Retinal pigment epithelial cell (primary cell): ENCODE measurements at regions not wholly inside any gene's neighbourhood (a gene's known extent, or its start where the extent isn't known, plus 50 kb on each side); places are given as distances from the start of the nearest gene placed in this dataset.
A peak's percentile ranks its signal among the peaks of the same experiment; 100 is the strongest.
"Not testable (repeated sequence)": the region's sequence is repeated elsewhere in the genome, so short reads cannot be mapped to it uniquely, and the experiment has no call there.

Experiments used
- DNase-seq: peaks from one replicate; pipeline ENCODE4 v3.0.0-alpha.2; 2010; ENCODE audit warnings: low read depth
- H3K4me3 ChIP-seq: 2 replicates; pipeline ENCODE4 v1.5.1; 2011; ENCODE audit warnings: mild to moderate bottlenecking, low read length, control low read depth, moderate library complexity
- CTCF ChIP-seq: conservative IDR thresholded peaks from 2 replicates; pipeline ENCODE4 v1.5.1; 2011; ENCODE audit warnings: low read depth, low read length, control low read depth, inconsistent platforms

DNA sequence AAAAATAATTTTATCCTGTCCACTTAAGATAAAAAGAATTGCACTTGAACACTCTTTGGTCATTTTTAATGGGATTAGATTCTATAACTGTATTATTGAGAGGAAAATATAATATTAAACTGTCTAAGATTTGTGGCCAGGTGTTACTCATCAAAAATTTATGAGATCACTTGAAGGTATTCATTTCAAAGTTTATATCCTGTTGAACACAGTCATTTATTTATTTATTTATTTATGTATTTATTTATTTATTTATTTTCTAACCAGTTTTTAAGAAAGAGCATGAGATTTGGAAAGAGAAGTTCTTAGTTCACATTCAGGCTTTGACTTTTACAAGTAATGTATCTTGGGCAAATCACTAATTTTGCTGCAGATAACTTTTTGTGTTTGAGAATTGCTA lies 692.7 kb downstream of the LTN1 start:
- H3K4me3 ChIP-seq, result no peak overlapping the region
- no peak for TF ChIP-seq CTCF
- DNase-seq, result no peak

DNA sequence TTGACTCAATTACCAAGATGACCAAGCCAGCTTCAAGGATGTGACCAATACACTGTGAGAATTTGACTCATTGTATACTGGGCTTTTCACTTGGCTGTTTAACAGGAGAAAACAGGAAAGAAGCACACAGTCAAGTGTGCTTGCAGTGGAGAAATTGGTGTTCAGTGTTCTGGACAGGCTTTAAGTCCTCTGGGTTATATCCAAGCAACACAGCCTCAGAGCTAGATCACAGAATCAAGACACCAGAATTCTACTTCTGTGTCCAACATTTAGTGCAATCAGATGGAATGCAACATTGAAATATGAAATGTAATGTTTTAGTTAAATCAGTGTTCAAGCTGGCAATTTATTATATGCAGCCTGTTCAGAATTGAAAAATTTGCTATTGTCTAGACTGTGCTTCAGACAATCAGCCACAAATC lies 694.4 kb downstream of the LTN1 start:
- no peak overlapping the region for H3K4me3 ChIP-seq
- DNase-seq, result no peak
- TF ChIP-seq CTCF, result no peak

- H3K4me3 ChIP-seq, result no peak overlapping the region
- TF ChIP-seq CTCF, result no peak
- no peak for DNase-seq
Observed at GRCh38 chr21:28294051-28294450, 698.6 kb downstream of the LTN1 start.

DNA sequence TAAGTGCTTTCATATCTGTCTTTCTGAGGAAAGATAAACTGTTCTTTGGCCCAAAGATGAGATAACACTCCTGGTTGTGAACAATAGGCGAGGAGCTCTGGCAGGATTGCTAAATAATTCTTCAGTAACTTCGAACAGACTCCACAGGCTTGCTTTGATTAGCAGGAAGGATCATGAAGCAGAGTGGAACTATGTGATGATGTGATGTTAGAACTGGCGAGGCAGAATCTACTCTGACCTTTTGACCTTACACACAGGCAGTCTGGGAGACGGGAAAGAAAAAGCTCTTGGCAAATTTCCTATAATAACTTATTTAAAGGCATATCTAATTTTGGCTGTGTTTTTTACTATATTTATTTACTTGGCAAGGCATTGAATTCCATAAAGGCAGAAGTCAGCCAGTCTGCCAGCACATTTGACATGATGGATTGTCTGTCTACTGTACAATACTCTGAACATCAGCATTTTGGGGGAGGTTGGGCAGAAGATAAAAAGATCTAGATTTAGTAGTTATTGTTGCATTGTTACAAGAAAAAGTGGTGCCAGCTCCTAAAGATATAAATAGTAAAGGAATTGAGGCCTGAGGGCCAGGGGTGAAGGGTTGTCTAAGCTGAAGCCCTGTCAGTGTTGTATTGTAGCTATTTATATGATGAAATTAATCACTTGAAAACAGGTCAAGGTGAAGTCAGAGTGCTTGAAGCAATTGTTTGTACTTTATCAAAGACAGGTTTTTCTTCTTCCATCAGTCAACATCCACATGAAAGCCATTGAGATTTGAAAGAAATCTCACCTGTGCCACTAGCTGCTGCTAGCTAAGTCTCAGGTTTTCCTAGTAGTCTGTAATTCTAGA lies 708.8 kb downstream of the LTN1 start:
- H3K4me3 ChIP-seq, result no peak overlapping the region
- DNase-seq, result peak; percentile 51
- no peak for TF ChIP-seq CTCF

- no peak for DNase-seq
- no peak overlapping the region for H3K4me3 ChIP-seq
- TF ChIP-seq CTCF, result no peak
Observed at GRCh38 chr21:28282833-28283232, 709.8 kb downstream of the LTN1 start.

DNA sequence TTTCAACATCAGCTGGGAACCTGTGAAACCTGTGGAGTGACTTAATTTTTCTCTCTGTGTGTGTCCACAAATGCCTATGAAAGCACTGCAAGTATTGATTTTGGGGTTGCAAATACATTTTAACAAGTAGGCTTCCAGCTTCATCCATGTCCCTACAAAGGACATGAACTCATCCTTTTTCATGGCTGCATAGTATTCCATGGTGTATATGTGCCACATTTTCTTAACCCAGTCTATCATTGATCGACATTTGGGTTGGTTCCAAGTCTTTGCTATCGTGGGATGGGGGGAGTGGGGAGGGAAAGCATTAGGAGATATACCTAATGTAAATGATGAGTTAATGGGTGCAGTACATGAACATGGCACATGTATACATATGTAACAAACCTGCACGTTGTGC lies 711.3 kb downstream of the LTN1 start:
- not testable (repeated sequence) for H3K4me3 ChIP-seq, DNase-seq

- no peak for DNase-seq
- no peak for TF ChIP-seq CTCF
- H3K4me3 ChIP-seq, result no peak overlapping the region
Observed at GRCh38 chr21:28280611-28281010, 712.1 kb downstream of the LTN1 start.
